ENCODE measurements at regions not wholly inside any gene's neighbourhood (a gene's known extent, or its start where the extent isn't known, plus 50 kb on each side); places are given as distances from the start of the nearest gene placed in this dataset.
"Not testable (repeated sequence)": the region's sequence is repeated elsewhere in the genome, so short reads cannot be mapped to it uniquely, and the experiment has no call there.

- peaks cover 16 to 67% (median 31%) of the 10 kb centered on the region in 3 donors for H3K27me3 Mint-ChIP-seq
- peak overlapping the region in 2 of 8 donors; percentile 44 to 64 for H3K4me3 Mint-ChIP-seq
- not testable (repeated sequence) for H3K27ac Mint-ChIP-seq; H3K36me3 Mint-ChIP-seq; H3K9me3 Mint-ChIP-seq; ATAC-seq (ENCODE audit: low read depth in 2 of 2); DNase-seq
- peaks cover 0 to 13% (median 4%) of the 10 kb centered on the region in 3 donors for H3K4me1 Mint-ChIP-seq
Observed at GRCh38 chr4:9001153-9001552, 129.5 kb upstream of the HMX1 start.

GRCh38 chr4:9000505-9001001 is 128.9 kb upstream of the HMX1 start:
- Mint-ChIP-seq H3K4me3 (peak overlapping the region in 4 of 8 donors; percentile 35 to 56 (median 43)), H3K4me1 (peaks cover 0 to 13% (median 4%) of the 10 kb centered on the region in 3 donors), H3K27me3 (peaks cover 16 to 61% (median 25%) of the 10 kb centered on the region in 3 donors)
- peak in 1 of 2 donors; percentile 41 for ATAC-seq (ENCODE audit: low read depth in 2 of 2)
- not testable (repeated sequence) for H3K36me3 Mint-ChIP-seq, H3K27ac Mint-ChIP-seq, H3K9me3 Mint-ChIP-seq
- peak; percentile 29 for DNase-seq

GRCh38 chr4:8992981-8993380 is 121.3 kb upstream of the HMX1 start:
- H3K9me3 Mint-ChIP-seq: peaks cover 0 to 13% (median 5%) of the 10 kb centered on the region in 7 donors
- H3K36me3 Mint-ChIP-seq; H3K4me1 Mint-ChIP-seq; H3K4me3 Mint-ChIP-seq; H3K27me3 Mint-ChIP-seq; ATAC-seq (ENCODE audit: low read depth in 2 of 2); H3K27ac Mint-ChIP-seq; DNase-seq: not testable (repeated sequence)

GRCh38 chr4:8991449-8991848 is 119.8 kb upstream of the HMX1 start:
- not testable (repeated sequence) for ATAC-seq (ENCODE audit: low read depth in 2 of 2); H3K27me3 Mint-ChIP-seq; H3K27ac Mint-ChIP-seq; DNase-seq; H3K36me3 Mint-ChIP-seq; H3K4me3 Mint-ChIP-seq; H3K4me1 Mint-ChIP-seq
- H3K9me3 Mint-ChIP-seq: peaks cover 0 to 13% (median 5%) of the 10 kb centered on the region in 7 donors

- DNase-seq; H3K4me1 Mint-ChIP-seq; H3K27me3 Mint-ChIP-seq; H3K27ac Mint-ChIP-seq; H3K4me3 Mint-ChIP-seq; H3K36me3 Mint-ChIP-seq; ATAC-seq (ENCODE audit: low read depth in 2 of 2): not testable (repeated sequence)
- peaks cover 2 to 13% (median 5%) of the 10 kb centered on the region in 7 donors for H3K9me3 Mint-ChIP-seq
Observed at GRCh38 chr4:8990341-8990740, 118.7 kb upstream of the HMX1 start.

GRCh38 chr4:8985786-8986185 is 114.1 kb upstream of the HMX1 start:
- H3K36me3 Mint-ChIP-seq; H3K27ac Mint-ChIP-seq; DNase-seq; H3K9me3 Mint-ChIP-seq; H3K4me3 Mint-ChIP-seq; ATAC-seq (ENCODE audit: low read depth in 2 of 2); H3K27me3 Mint-ChIP-seq; H3K4me1 Mint-ChIP-seq: not testable (repeated sequence)

GRCh38 chr4:8984641-8985040 is 113.0 kb upstream of the HMX1 start:
- not testable (repeated sequence) for H3K4me1 Mint-ChIP-seq; DNase-seq; ATAC-seq (ENCODE audit: low read depth in 2 of 2); H3K27ac Mint-ChIP-seq; H3K4me3 Mint-ChIP-seq; H3K36me3 Mint-ChIP-seq; H3K9me3 Mint-ChIP-seq; H3K27me3 Mint-ChIP-seq

GRCh38 chr4:8983921-8984320 is 112.3 kb upstream of the HMX1 start:
- not testable (repeated sequence) for H3K27me3 Mint-ChIP-seq; ATAC-seq (ENCODE audit: low read depth in 2 of 2); H3K27ac Mint-ChIP-seq; H3K4me1 Mint-ChIP-seq; H3K4me3 Mint-ChIP-seq; DNase-seq; H3K9me3 Mint-ChIP-seq; H3K36me3 Mint-ChIP-seq

- not testable (repeated sequence) for H3K4me3 Mint-ChIP-seq; H3K4me1 Mint-ChIP-seq; ATAC-seq (ENCODE audit: low read depth in 2 of 2); H3K27ac Mint-ChIP-seq; H3K27me3 Mint-ChIP-seq; H3K36me3 Mint-ChIP-seq; DNase-seq
- peaks cover 0 to 12% (median 0%) of the 10 kb centered on the region in 7 donors for H3K9me3 Mint-ChIP-seq
Observed at GRCh38 chr4:8976466-8977128, 105.0 kb upstream of the HMX1 start.

GRCh38 chr4:8972635-8973034 is 101.0 kb upstream of the HMX1 start:
- H3K27ac Mint-ChIP-seq; H3K27me3 Mint-ChIP-seq; H3K36me3 Mint-ChIP-seq; DNase-seq; ATAC-seq (ENCODE audit: low read depth in 2 of 2); H3K4me1 Mint-ChIP-seq; H3K4me3 Mint-ChIP-seq; H3K9me3 Mint-ChIP-seq: not testable (repeated sequence)

GRCh38 chr4:8965896-8966295 is 94.3 kb upstream of the HMX1 start:
- not testable (repeated sequence) for H3K4me3 Mint-ChIP-seq; ATAC-seq (ENCODE audit: low read depth in 2 of 2)

GRCh38 chr4:8964201-8964788 is 92.7 kb upstream of the HMX1 start:
- not testable (repeated sequence) for DNase-seq; H3K9me3 Mint-ChIP-seq; H3K27ac Mint-ChIP-seq; H3K4me3 Mint-ChIP-seq; ATAC-seq (ENCODE audit: low read depth in 2 of 2); H3K4me1 Mint-ChIP-seq; H3K36me3 Mint-ChIP-seq
- peaks cover 0 to 43% (median 19%) of the 10 kb centered on the region in 3 donors for H3K27me3 Mint-ChIP-seq

More at GRCh38 chr4:8965896-8966295, 94.3 kb upstream of the HMX1 start:
- not testable (repeated sequence) for DNase-seq, H3K9me3 Mint-ChIP-seq, H3K4me1 Mint-ChIP-seq, H3K27ac Mint-ChIP-seq, H3K36me3 Mint-ChIP-seq
- H3K27me3 Mint-ChIP-seq: peaks cover 0 to 43% (median 19%) of the 10 kb centered on the region in 3 donors

- H3K27ac Mint-ChIP-seq; H3K36me3 Mint-ChIP-seq; H3K9me3 Mint-ChIP-seq; DNase-seq; ATAC-seq (ENCODE audit: low read depth in 2 of 2); H3K4me1 Mint-ChIP-seq: not testable (repeated sequence)
- peaks cover 0 to 45% (median 19%) of the 10 kb centered on the region in 3 donors for H3K27me3 Mint-ChIP-seq
- peak overlapping the region in 1 of 8 donors; percentile 63 for H3K4me3 Mint-ChIP-seq
Observed at GRCh38 chr4:8963533-8963932, 91.9 kb upstream of the HMX1 start.

GRCh38 chr4:8961343-8961742 is 89.7 kb upstream of the HMX1 start:
- not testable (repeated sequence) for H3K4me3 Mint-ChIP-seq, H3K9me3 Mint-ChIP-seq

More at GRCh38 chr4:8961343-8961742, 89.7 kb upstream of the HMX1 start:
- not testable (repeated sequence) for H3K27ac Mint-ChIP-seq; H3K4me1 Mint-ChIP-seq; H3K36me3 Mint-ChIP-seq; ATAC-seq (ENCODE audit: low read depth in 2 of 2)
- DNase-seq: peak; percentile 4
- peaks cover 5 to 52% (median 19%) of the 10 kb centered on the region in 3 donors for H3K27me3 Mint-ChIP-seq
